K562 (cell line): ENCODE measurements at regions not wholly inside any gene's neighbourhood (a gene's known extent, or its start where the extent isn't known, plus 50 kb on each side); places are given as distances from the start of the nearest gene placed in this dataset.

Experiments
- ATAC-seq: fragments of 200-7000 bp; cut with Tn5 transposase; 3 replicates; pipeline ENCODE4 v1.9.1; 2020; ENCODE audit warnings: moderate library complexity
- BruUV-seq: library from RNA; stranded (reverse); fragments of 400-500 nt; replicated peaks from 2 replicates; lab custom pipeline; 2021; lab: Mats Ljungman, UMichigan
- CTCF ChIA-PET: fragments of 300-600 bp; formaldehyde crosslinking; extraction: SDS; loops from one replicate; lab custom pipeline; 2021; ENCODE audit warnings: low intra/inter-chr PET ratio; lab: Yijun Ruan, JAX
- POLR2A ChIA-PET: fragments of 300-600, 350-650 bp; sonication (Branson Sonifier 250); formaldehyde crosslinking; extraction: SDS; loops from one replicate; lab custom pipeline; 2021; ENCODE audit warnings: antibody characterized with exemption, inconsistent platforms; lab: Yijun Ruan, JAX
- DNase-seq, 4 experiments: peaks; one replicate each; pipeline versions ENCODE4 v3.0.0 to v3.0.0-alpha.2; 2011 to 2018; ENCODE audit warnings: low spot score in 3 of 4, mixed read lengths in 3 of 4; ENCODE audit errors: extremely low read depth in 1 of 4
- FAIRE-seq: peaks from 2 replicates; lab custom pipeline; 2011; peaks lifted over from hg19 to GRCh38; lab: Jason Lieb, UNC
- H2AFZ ChIP-seq: 2 replicates; pipeline ENCODE4 v1.6.0; 2011; ENCODE audit warnings: low read depth, low read length, control low read depth, inconsistent platforms
- H3K27ac ChIP-seq: fragments of 200-600 bp; 3 replicates; pipeline ENCODE4 v1.8.0; 2011; ENCODE audit warnings: low read depth, mild to moderate bottlenecking, control low read depth, inconsistent platforms, low read length, moderate library complexity, mixed read lengths; ENCODE audit errors: extremely low read depth
- H3K27me3 ChIP-seq, 2 experiments: fragments of 300-600 bp in 1 of 2; 2 replicates in 1 of 2; 3 replicates in 1 of 2; pipeline versions ENCODE4 v1.6.0 to v1.8.0; 2011; ENCODE audit warnings: inconsistent platforms in 2 of 2, low read length in 2 of 2, mild to moderate bottlenecking in 1 of 2, mixed read lengths in 1 of 2, moderate library complexity in 1 of 2; ENCODE audit not compliant: control insufficient read depth in 2 of 2, insufficient read depth in 2 of 2
- H3K36me3 ChIP-seq: fragments of 300-600 bp; 3 replicates; pipeline ENCODE4 v1.8.0; 2011; ENCODE audit warnings: mild to moderate bottlenecking, low read length, inconsistent platforms; ENCODE audit not compliant: control insufficient read depth, insufficient read depth
- H3K4me1 ChIP-seq, 2 experiments: fragments of 200-600 bp in 1 of 2; replicated peaks in 1 of 2; 2 replicates in 1 of 2; 3 replicates in 1 of 2; pipeline versions ENCODE4 v1.5.1 to v1.8.0; 2011; ENCODE audit warnings: inconsistent platforms in 2 of 2, low read length in 2 of 2, mild to moderate bottlenecking in 1 of 2, mixed read lengths in 1 of 2, moderate library complexity in 1 of 2; ENCODE audit not compliant: control insufficient read depth in 2 of 2, insufficient read depth in 2 of 2
- H3K4me2 ChIP-seq: 2 replicates; pipeline ENCODE4 v1.6.1; 2011; ENCODE audit warnings: low read length, control low read depth, inconsistent platforms, mixed read lengths; ENCODE audit not compliant: insufficient read depth
- H3K4me3 ChIP-seq: fragments of 200-600 bp; sonication (generic), shearing (Covaris generic); 2 replicates; pipeline ENCODE4 v1.5.1; 2016; ENCODE audit warnings: control low read depth, inconsistent platforms
- H3K79me2 ChIP-seq: fragments of 200-600 bp; 3 replicates; pipeline ENCODE4 v1.8.0; 2011; ENCODE audit warnings: low read length, inconsistent platforms; ENCODE audit not compliant: control insufficient read depth, insufficient read depth
- H3K9ac ChIP-seq, 2 experiments: 2 replicates each; pipeline versions ENCODE4 v1.6.0 to v1.6.1; 2011; ENCODE audit warnings: low read depth in 2 of 2, low read length in 2 of 2, control low read depth in 1 of 2, inconsistent platforms in 1 of 2, mild to moderate bottlenecking in 1 of 2, mixed read lengths in 1 of 2; ENCODE audit not compliant: insufficient read depth in 1 of 2
- H3K9me1 ChIP-seq: one replicate; pipeline ENCODE4 v1.6.0; 2011; ENCODE audit warnings: inconsistent platforms, mild to moderate bottlenecking, low read length, moderate library complexity; ENCODE audit not compliant: control insufficient read depth, insufficient read depth
- H3K9me3 ChIP-seq: replicated peaks from 2 replicates; pipeline ENCODE4 v1.5.1; 2011; ENCODE audit warnings: low read depth, low read length, inconsistent platforms; ENCODE audit not compliant: control insufficient read depth, insufficient read depth
- H4K20me1 ChIP-seq: replicated peaks from 2 replicates; pipeline ENCODE4 v1.6.1; 2011; ENCODE audit warnings: low read length, inconsistent platforms, mixed read lengths; ENCODE audit not compliant: control insufficient read depth, insufficient read depth
- BACH1 ChIP-seq: fragments of 200-800 bp; sonication (Bioruptor generic); IDR thresholded peaks from 2 replicates; pipeline ENCODE4 v1.6.1; 2016; ENCODE audit warnings: missing genetic modification characterization, missing compliant biosample characterization
- HDAC6 ChIP-seq: IDR thresholded peaks from 2 replicates; pipeline ENCODE4 v1.6.1; 2012; ENCODE audit warnings: low read depth, mild to moderate bottlenecking, control low read depth, inconsistent platforms, low read length, moderate library complexity
- KHSRP ChIP-seq: fragments of 450-650 bp; IDR thresholded peaks from 2 replicates; pipeline ENCODE4 v1.6.1; 2017
- MAFG ChIP-seq: fragments of 450-650 bp; conservative IDR thresholded peaks from 2 replicates; pipeline ENCODE4 v1.6.1; 2016; ENCODE audit warnings: missing genetic modification characterization, missing compliant biosample characterization
- NFIC ChIP-seq: fragments of 450-650 bp; IDR thresholded peaks from 2 replicates; pipeline ENCODE4 v1.6.1; 2017; ENCODE audit warnings: mild to moderate bottlenecking, inconsistent platforms
- POLR2AphosphoS5 ChIP-seq: IDR thresholded peaks from 2 replicates; pipeline ENCODE4 v1.6.1; 2011; ENCODE audit warnings: mild to moderate bottlenecking, low read depth, low read length, moderate library complexity; ENCODE audit not compliant: control insufficient read depth, insufficient read depth
- THRAP3 ChIP-seq: fragments of 450-650 bp; IDR thresholded peaks from 2 replicates; pipeline ENCODE4 v1.6.1; 2016; ENCODE audit warnings: mild to moderate bottlenecking, inconsistent platforms, borderline replicate concordance
- ZKSCAN3 ChIP-seq: fragments of 250-450 bp; sonication (Bioruptor Pico); IDR thresholded peaks from 2 replicates; pipeline ENCODE4 v1.4.0; 2020
- ZNF316 ChIP-seq: fragments of 450-650 bp; IDR thresholded peaks from 2 replicates; pipeline ENCODE4 v1.6.1; 2016
- ZNF354B ChIP-seq: fragments of 250-450 bp; sonication (Bioruptor Pico); IDR thresholded peaks from 2 replicates; pipeline ENCODE4 v1.4.0; 2020
- ZNF668 ChIP-seq: fragments of 250-450 bp; sonication (Bioruptor Pico); IDR thresholded peaks from 2 replicates; pipeline ENCODE4 v1.8.0; 2022; ENCODE audit warnings: mild to moderate bottlenecking, inconsistent platforms
- WGBS: fragments of 100-300 bp; shearing (Covaris generic); methylation state at CpG from one replicate; pipeline ENCODE4 v1.1.6; 2016; ENCODE audit warnings: low coverage, mixed read lengths; ENCODE audit not compliant: insufficient coverage; ENCODE audit errors: missing lambda C conversion rate; 5-methylcytosine and 5-hydroxymethylcytosine counted together
- in situ Hi-C: fragments of 300-500 bp; cut with MboI; formaldehyde crosslinking; loops from 4 replicates; pipeline ENCODE4 v1.15.0; 2018; ENCODE audit warnings: inconsistent platforms, mixed read lengths
- intact Hi-C: fragments of 100-400 bp; cut with micrococcal nuclease; formaldehyde crosslinking; loops from 2 replicates; pipeline ENCODE4 v1.14.2; 2022
- TF ChIP-seq, protein P1 (sequence below): sonication (generic); formaldehyde crosslinking; IDR thresholded peaks from 2 replicates; pipeline ENCODE4 v1.8.1; 2022; ENCODE audit warnings: missing genetic modification reagents
- TF ChIP-seq, protein P2 (sequence below): fragments of 250-450 bp; sonication (Bioruptor Pico); IDR thresholded peaks from 2 replicates; pipeline ENCODE4 v1.4.0; 2020

DNA sequence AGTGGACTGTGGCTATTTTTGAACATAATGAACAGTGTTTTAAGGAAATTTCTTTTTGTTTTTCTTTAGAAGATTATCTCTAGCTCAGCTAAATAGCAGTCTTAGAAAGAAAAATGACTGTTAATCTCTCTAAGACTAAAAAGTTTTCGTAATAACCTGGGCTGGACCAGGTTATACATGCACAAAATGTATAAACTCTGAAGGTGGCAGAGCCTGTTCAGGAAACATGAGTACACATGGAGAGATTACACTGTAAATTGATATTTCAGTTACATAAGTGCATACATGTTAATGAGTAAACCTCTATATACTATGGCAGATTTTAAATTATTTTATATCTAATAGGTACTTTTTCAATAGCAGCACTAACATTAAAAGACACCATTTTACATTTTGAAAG lies 258.2 kb upstream of the CFAP20DC start:
- Histone ChIP-seq H3K27ac (no peak overlapping the region), H3K9me3 (no peaks in the 10 kb centered on the region), H4K20me1 (no peaks in the 10 kb centered on the region)
- no TSS peak for BruUV-seq
- no peak for FAIRE-seq
- ATAC-seq: no peak
- DNase-seq: no peak
- intact Hi-C loops: no loop called here
- POLR2A ChIA-PET: no interaction called here
- TF ChIP-seq, protein P1, sequence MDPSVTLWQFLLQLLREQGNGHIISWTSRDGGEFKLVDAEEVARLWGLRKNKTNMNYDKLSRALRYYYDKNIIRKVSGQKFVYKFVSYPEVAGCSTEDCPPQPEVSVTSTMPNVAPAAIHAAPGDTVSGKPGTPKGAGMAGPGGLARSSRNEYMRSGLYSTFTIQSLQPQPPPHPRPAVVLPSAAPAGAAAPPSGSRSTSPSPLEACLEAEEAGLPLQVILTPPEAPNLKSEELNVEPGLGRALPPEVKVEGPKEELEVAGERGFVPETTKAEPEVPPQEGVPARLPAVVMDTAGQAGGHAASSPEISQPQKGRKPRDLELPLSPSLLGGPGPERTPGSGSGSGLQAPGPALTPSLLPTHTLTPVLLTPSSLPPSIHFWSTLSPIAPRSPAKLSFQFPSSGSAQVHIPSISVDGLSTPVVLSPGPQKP (CRISPR knock-in tag): no peak
- TF ChIP-seq ZNF354B (CRISPR knock-in tag) (no peak), ZKSCAN3 (CRISPR knock-in tag) (no peak)
- TF ChIP-seq, all 486 proteins: peak for 0
- H3K27me3 ChIP-seq: no peaks in the 10 kb centered on the region
- H3K36me3 ChIP-seq: no peaks in the 10 kb centered on the region
- no peaks in the 10 kb centered on the region for H3K79me2 ChIP-seq
- WGBS: 14% methylated on average over 1 of the region's 1 CpG
- no peak overlapping the region for H3K9ac ChIP-seq
- no peaks in the 10 kb centered on the region for H3K4me1 ChIP-seq
- H3K4me2 ChIP-seq: no peak overlapping the region
- CTCF ChIA-PET: no interaction called here
- H3K4me3 ChIP-seq: no peak overlapping the region
- no peak overlapping the region for H2AFZ ChIP-seq
- H3K9me1 ChIP-seq: no peaks in the 10 kb centered on the region
- in situ Hi-C loops: no loop called here

DNA sequence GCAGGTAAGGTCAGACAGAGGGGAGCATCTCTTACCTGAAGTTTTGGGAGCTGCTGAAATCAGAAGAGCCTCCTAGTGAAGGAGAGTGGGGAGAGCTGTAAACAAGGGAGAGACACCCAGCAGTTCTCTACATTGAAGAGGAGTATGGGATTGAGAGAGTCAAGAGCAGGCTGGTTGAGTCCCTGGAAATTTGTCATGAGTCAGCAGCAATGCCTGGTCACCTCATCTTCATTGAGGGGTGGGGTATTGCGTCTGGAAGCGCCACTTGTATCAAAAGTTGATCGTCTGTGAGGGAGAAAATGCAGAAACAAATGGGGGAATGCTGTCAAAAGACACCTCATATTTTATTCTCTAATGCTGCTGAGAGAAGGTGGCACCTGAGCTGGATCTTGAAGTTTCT lies 256.6 kb upstream of the CFAP20DC start:
- H4K20me1 ChIP-seq: no peaks in the 10 kb centered on the region
- WGBS: no CpG with 5 or more reads among the region's 3 CpGs
- no peak overlapping the region for H2AFZ ChIP-seq
- no peaks in the 10 kb centered on the region for H3K79me2 ChIP-seq
- H3K4me1 ChIP-seq: no peaks in the 10 kb centered on the region
- H3K9ac ChIP-seq: no peak overlapping the region
- BruUV-seq: no TSS peak
- ChIA-PET POLR2A (no interaction called here), CTCF (no interaction called here)
- no peaks in the 10 kb centered on the region for H3K9me3 ChIP-seq
- intact Hi-C loops: no loop called here
- H3K4me2 ChIP-seq: no peak overlapping the region
- DNase-seq (no peak), ATAC-seq (no peak), FAIRE-seq (no peak)
- TF ChIP-seq NFIC (no peak), THRAP3 (no peak), ZNF668 (CRISPR knock-in tag) (no peak), KHSRP (no peak), MAFG (tag) (0 out of 2 replicates have a peak, but pooled peaks have one; percentile 34), BACH1 (no peak), HDAC6 (no peak), POLR2AphosphoS5 (no peak), ZNF316 (peak; percentile 38; the same call in 1 of the 2 replicates)
- TF ChIP-seq, protein P2, sequence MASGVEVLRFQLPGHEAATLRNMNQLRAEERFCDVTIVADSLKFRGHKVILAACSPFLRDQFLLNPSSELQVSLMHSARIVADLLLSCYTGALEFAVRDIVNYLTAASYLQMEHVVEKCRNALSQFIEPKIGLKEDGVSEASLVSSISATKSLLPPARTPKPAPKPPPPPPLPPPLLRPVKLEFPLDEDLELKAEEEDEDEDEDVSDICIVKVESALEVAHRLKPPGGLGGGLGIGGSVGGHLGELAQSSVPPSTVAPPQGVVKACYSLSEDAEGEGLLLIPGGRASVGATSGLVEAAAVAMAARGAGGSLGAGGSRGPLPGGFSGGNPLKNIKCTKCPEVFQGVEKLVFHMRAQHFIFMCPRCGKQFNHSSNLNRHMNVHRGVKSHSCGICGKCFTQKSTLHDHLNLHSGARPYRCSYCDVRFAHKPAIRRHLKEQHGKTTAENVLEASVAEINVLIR (CRISPR knock-in tag): no peak
- H3K36me3 ChIP-seq: no peaks in the 10 kb centered on the region
- H3K4me3 ChIP-seq: no peak overlapping the region
- H3K27me3 ChIP-seq: no peaks in the 10 kb centered on the region
- in situ Hi-C loops: no loop called here
- H3K9me1 ChIP-seq: no peaks in the 10 kb centered on the region
- H3K27ac ChIP-seq: no peak overlapping the region
